Erythroblast (primary cell): ENCODE measurements at regions not wholly inside any gene's neighbourhood (a gene's known extent, or its start where the extent isn't known, plus 50 kb on each side); places are given as distances from the start of the nearest gene placed in this dataset.
A peak's percentile ranks its signal among the peaks of the same experiment; 100 is the strongest.

ENCODE experiments used
- DNase-seq, 2 experiments: peaks; one replicate each; lab custom pipeline; 2025; lab: John Stamatoyannopoulos, UW
- GATA1 ChIP-seq: IDR thresholded peaks from 2 replicates; pipeline ENCODE4 v1.6.1; 2011; ENCODE audit warnings: low read depth, mild to moderate bottlenecking, control low read depth, low read length, moderate library complexity
- POLR2A ChIP-seq: IDR thresholded peaks from 2 replicates; pipeline ENCODE4 v1.6.1; 2011; ENCODE audit warnings: mild to moderate bottlenecking, low read length

GRCh38 chr1:108045460-108045859, 80.5 kb upstream of the VAV3 start:
- DNase-seq: no peak
- TF ChIP-seq GATA1 (no peak), POLR2A (no peak)

- no peak for DNase-seq
- no peak for TF ChIP-seq POLR2A
- no peak for TF ChIP-seq GATA1
These were observed 79.3 kb upstream of the VAV3 start for GRCh38 chr1:108044318-108044717.

- DNase-seq: no peak
- TF ChIP-seq GATA1 (no peak), POLR2A (no peak)
These were observed 78.7 kb upstream of the VAV3 start for GRCh38 chr1:108043707-108044106.

- DNase-seq: no peak
- TF ChIP-seq POLR2A: no peak
- no peak for TF ChIP-seq GATA1
These were observed 77.6 kb upstream of the VAV3 start for GRCh38 chr1:108042610-108043009.

GRCh38 chr1:108041360-108042142, 76.6 kb upstream of the VAV3 start:
- TF ChIP-seq GATA1 (no peak), POLR2A (no peak)
- DNase-seq: no peak

- DNase-seq: no peak
- no peak for TF ChIP-seq POLR2A
- no peak for TF ChIP-seq GATA1
These were observed 73.8 kb upstream of the VAV3 start for GRCh38 chr1:108038653-108039236.

- no peak for DNase-seq
- TF ChIP-seq POLR2A (no peak), GATA1 (no peak)
These were observed 72.0 kb upstream of the VAV3 start for GRCh38 chr1:108036796-108037562.

- TF ChIP-seq POLR2A (no peak), GATA1 (no peak)
- DNase-seq: no peak
These were observed 69.4 kb upstream of the VAV3 start for GRCh38 chr1:108034396-108034795.

- TF ChIP-seq POLR2A: no peak
- TF ChIP-seq GATA1: no peak
- no peak for DNase-seq
These were observed 68.6 kb upstream of the VAV3 start for GRCh38 chr1:108033550-108033951.

- DNase-seq: no peak
- TF ChIP-seq POLR2A (no peak), GATA1 (no peak)
These were observed 63.9 kb upstream of the VAV3 start for GRCh38 chr1:108028841-108029388.

- TF ChIP-seq GATA1 (no peak), POLR2A (no peak)
- no peak for DNase-seq
These were observed 62.4 kb upstream of the VAV3 start for GRCh38 chr1:108027389-108027788.

- no peak for DNase-seq
- TF ChIP-seq GATA1 (no peak), POLR2A (no peak)
These were observed 52.7 kb upstream of the VAV3 start for GRCh38 chr1:108017698-108018097.

GRCh38 chr1:108016451-108016920, 51.5 kb upstream of the VAV3 start:
- TF ChIP-seq POLR2A: no peak
- peak; percentile 20 for TF ChIP-seq GATA1
- DNase-seq: peak; percentile 62 to 84
